GM12892 (cell line): ENCODE measurements at regions not wholly inside any gene's neighbourhood (a gene's known extent, or its start where the extent isn't known, plus 50 kb on each side); places are given as distances from the start of the nearest gene placed in this dataset.

ENCODE experiments used
- POLR2A ChIP-seq: IDR thresholded peaks from 2 replicates; pipeline ENCODE4 v1.6.1; 2011; ENCODE audit warnings: low read depth, low read length, control low read depth
- TAF1 ChIP-seq: IDR thresholded peaks from 2 replicates; pipeline ENCODE4 v1.6.1; 2011; ENCODE audit warnings: low read depth, mild to moderate bottlenecking, control low read depth, low read length, borderline replicate concordance

DNA sequence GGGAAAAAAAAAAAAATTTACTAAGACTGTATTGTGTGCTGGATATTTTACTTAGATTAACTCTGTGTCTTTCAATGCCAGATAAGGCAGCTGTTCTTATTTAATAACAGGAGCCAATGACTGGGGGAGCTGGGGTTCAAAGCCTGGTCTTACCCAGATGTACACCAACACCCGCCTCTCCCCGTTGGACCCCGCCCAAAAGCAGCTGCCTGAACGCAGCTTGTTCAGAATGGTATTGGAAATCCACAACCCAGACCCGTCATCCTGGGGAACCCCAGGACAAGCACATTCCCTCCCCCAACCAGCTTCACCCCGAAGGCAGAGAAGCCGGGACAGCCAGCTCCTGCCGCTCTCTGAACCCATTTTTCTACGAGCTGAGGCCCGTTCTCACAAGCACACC lies 113.6 kb upstream of the TMPRSS2 start:
- TF ChIP-seq TAF1, result no peak
- TF ChIP-seq POLR2A, result no peak
